Lower lobe of right lung (tissue), 2 donors: ENCODE measurements at regions not wholly inside any gene's neighbourhood (a gene's known extent, or its start where the extent isn't known, plus 50 kb on each side); places are given as distances from the start of the nearest gene placed in this dataset.

Source experiments
- ATAC-seq, 2 donors: fragments of 200-7000 bp; cut with Tn5 transposase; one replicate each; pipeline ENCODE4 v1.9.1; 2020 to 2022; ENCODE audit warnings: mild to moderate bottlenecking in 2 of 2, moderate library complexity in 2 of 2
- DNase-seq: peaks from one replicate; pipeline ENCODE4 v3.0.0-alpha.2; 2020
- H3K27ac ChIP-seq: fragments of 200-600 bp; one replicate; pipeline ENCODE4 v1.8.0; 2022
- H3K27me3 ChIP-seq: fragments of 200-600 bp; one replicate; pipeline ENCODE4 v1.8.0; 2022; ENCODE audit warnings: low read depth
- H3K36me3 ChIP-seq: fragments of 200-600 bp; one replicate; pipeline ENCODE4 v1.8.0; 2022; ENCODE audit warnings: mild to moderate bottlenecking
- H3K4me1 ChIP-seq: fragments of 200-600 bp; one replicate; pipeline ENCODE4 v1.8.0; 2022
- H3K4me3 ChIP-seq: fragments of 200-600 bp; one replicate; pipeline ENCODE4 v1.8.0; 2022; ENCODE audit warnings: mild to moderate bottlenecking
- H3K9me3 ChIP-seq: fragments of 200-600 bp; one replicate; pipeline ENCODE4 v1.8.0; 2022
- intact Hi-C: fragments of 100-400 bp; cut with DNase I; formaldehyde crosslinking; loops from one replicate; pipeline ENCODE4 v1.11.0; 2022
- TF ChIP-seq, protein P1 (sequence below): fragments of 200-600 bp; IDR thresholded peaks from one replicate; pipeline ENCODE4 v1.8.0; 2022; ENCODE audit warnings: antibody characterized with exemption, mild to moderate bottlenecking
- donor health status: DM: no; HTN: yes; CAD: no; lungs with severe emphysema.

- TF ChIP-seq, protein P1, sequence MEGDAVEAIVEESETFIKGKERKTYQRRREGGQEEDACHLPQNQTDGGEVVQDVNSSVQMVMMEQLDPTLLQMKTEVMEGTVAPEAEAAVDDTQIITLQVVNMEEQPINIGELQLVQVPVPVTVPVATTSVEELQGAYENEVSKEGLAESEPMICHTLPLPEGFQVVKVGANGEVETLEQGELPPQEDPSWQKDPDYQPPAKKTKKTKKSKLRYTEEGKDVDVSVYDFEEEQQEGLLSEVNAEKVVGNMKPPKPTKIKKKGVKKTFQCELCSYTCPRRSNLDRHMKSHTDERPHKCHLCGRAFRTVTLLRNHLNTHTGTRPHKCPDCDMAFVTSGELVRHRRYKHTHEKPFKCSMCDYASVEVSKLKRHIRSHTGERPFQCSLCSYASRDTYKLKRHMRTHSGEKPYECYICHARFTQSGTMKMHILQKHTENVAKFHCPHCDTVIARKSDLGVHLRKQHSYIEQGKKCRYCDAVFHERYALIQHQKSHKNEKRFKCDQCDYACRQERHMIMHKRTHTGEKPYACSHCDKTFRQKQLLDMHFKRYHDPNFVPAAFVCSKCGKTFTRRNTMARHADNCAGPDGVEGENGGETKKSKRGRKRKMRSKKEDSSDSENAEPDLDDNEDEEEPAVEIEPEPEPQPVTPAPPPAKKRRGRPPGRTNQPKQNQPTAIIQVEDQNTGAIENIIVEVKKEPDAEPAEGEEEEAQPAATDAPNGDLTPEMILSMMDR, result no peak
- H3K4me3 ChIP-seq, result no peak overlapping the region
- DNase-seq, result no peak
Measured at GRCh38 chr2:129771418-129772189, 207.9 kb upstream of the RAB6C start.

GRCh38 chr2:129772190-129772579 is 207.3 kb upstream of the RAB6C start:
- DNase-seq (no peak), ATAC-seq (no peak)
- no peaks in the 10 kb centered on the region for H3K9me3 ChIP-seq
- no peak overlapping the region for H3K27ac ChIP-seq
- H3K27me3 ChIP-seq, result no peaks in the 10 kb centered on the region
- TF ChIP-seq, protein P1, result no peak
- intact Hi-C loops, result no loop called here
- no peak overlapping the region for H3K4me3 ChIP-seq
- H3K36me3 ChIP-seq, result no peaks in the 10 kb centered on the region
- no peaks in the 10 kb centered on the region for H3K4me1 ChIP-seq

More at GRCh38 chr2:129771418-129772189, 207.9 kb upstream of the RAB6C start:
- no peak for ATAC-seq
- H3K27me3 ChIP-seq, result peaks cover under 1% of the 10 kb centered on the region
- H3K4me1 ChIP-seq, result no peaks in the 10 kb centered on the region
- H3K9me3 ChIP-seq, result no peaks in the 10 kb centered on the region
- H3K27ac ChIP-seq, result no peak overlapping the region
- intact Hi-C loops, result no loop called here
- no peaks in the 10 kb centered on the region for H3K36me3 ChIP-seq

- no peak for ATAC-seq
- no peak overlapping the region for H3K4me3 ChIP-seq
- no peak for DNase-seq
- no peak overlapping the region for H3K27ac ChIP-seq
- no peaks in the 10 kb centered on the region for H3K36me3 ChIP-seq
- intact Hi-C loops, result no loop called here
- H3K27me3 ChIP-seq, result no peaks in the 10 kb centered on the region
- TF ChIP-seq, protein P1, result no peak
- H3K9me3 ChIP-seq, result no peaks in the 10 kb centered on the region
- no peaks in the 10 kb centered on the region for H3K4me1 ChIP-seq
Measured at GRCh38 chr2:129775952-129776653, 203.4 kb upstream of the RAB6C start.

DNA sequence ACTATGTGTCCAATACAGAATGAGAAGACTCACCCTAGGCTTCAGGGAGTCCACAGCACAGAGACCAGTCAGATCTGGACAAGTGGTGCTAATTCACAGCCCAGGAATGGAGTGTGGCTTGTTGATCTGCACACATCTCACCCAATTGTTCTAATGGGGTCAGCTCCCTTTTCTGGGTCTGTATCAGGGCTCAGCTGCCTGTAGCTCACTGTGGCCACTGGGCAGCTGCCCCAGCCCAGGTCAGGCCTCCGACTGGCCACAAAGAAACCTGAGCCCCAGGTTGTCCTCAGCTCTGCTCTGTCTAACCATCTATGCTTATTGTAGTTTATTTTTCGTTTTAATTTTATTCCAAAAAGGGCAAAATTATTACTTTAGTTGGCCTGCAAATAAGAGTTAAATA is 202.3 kb upstream of the RAB6C start:
- H3K4me3 ChIP-seq, result no peak overlapping the region
- intact Hi-C loops, result no loop called here
- H3K4me1 ChIP-seq, result no peaks in the 10 kb centered on the region
- TF ChIP-seq, protein P1, result no peak
- DNase-seq, result no peak
- no peak overlapping the region for H3K27ac ChIP-seq
- H3K27me3 ChIP-seq, result no peaks in the 10 kb centered on the region
- H3K9me3 ChIP-seq, result no peaks in the 10 kb centered on the region
- H3K36me3 ChIP-seq, result no peaks in the 10 kb centered on the region
- ATAC-seq, result no peak

DNA sequence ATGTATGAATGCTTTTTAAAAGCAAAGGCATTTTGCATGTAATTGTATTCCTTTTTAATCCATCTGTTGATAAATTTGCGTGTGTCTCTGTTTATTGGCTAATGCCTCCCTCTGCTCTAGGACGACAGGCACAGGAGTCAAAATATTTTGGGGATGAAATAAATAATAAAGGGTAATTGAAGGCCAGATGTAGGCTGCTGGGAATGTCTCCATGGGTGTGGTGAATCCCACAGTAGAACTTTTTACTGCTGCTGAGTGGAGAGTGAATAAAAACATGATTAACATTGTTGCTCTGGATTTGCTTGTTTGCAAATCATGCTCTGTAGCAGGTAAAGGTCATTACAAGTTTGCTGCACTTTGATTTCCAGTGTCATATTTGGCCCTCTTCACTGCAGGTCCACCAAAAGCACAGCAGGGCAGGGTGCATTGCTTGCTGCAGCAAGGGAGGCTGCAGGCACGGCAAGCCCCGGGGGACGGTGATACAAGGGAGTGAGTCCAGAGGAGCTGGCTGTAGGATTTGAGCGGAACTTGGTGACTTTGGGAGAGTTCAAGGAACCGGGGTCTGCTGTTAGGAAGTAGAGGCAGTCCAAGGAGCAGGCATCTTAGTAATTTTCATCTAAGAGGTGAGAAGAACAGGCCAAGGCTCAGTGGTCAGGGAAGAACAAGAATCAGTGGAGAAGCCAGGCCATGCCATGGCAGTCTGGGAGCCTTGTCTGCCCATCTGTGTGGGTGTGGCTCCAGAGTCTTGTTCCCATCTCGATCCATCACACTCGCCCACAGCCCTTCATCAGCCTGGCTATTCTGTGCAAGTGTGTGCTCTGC is 201.5 kb upstream of the RAB6C start:
- intact Hi-C loops, result no loop called here
- Histone ChIP-seq H3K9me3 (no peaks in the 10 kb centered on the region), H3K27ac (no peak overlapping the region), H3K4me1 (no peaks in the 10 kb centered on the region), H3K27me3 (no peaks in the 10 kb centered on the region), H3K4me3 (no peak overlapping the region), H3K36me3 (no peaks in the 10 kb centered on the region)
- DNase-seq (no peak), ATAC-seq (no peak)
- TF ChIP-seq, protein P1, result no peak
